ENCODE measurements at regions not wholly inside any gene's neighbourhood (a gene's known extent, or its start where the extent isn't known, plus 50 kb on each side); places are given as distances from the start of the nearest gene placed in this dataset.

- Histone ChIP-seq H3K9me3 (ENCODE audit: control insufficient read depth in 2 of 2, insufficient read depth in 1 of 2, low read length in 1 of 2) (no peaks in the 10 kb centered on the region), H3K36me3 (ENCODE audit: control insufficient read depth in 2 of 2, insufficient read depth in 2 of 2, low read length in 1 of 2) (no peaks in the 10 kb centered on the region), H3K4me3 (ENCODE audit: low read length in 2 of 2) (no peak overlapping the region), H3K27ac (ENCODE audit: low read depth in 1 of 2, low read length in 1 of 2) (no peak overlapping the region), H3K27me3 (ENCODE audit: control insufficient read depth in 2 of 2, insufficient read depth in 1 of 2, low read length in 1 of 2) (no peaks in the 10 kb centered on the region), H3K4me1 (ENCODE audit: control insufficient read depth in 2 of 2, insufficient read depth in 2 of 2, low read length in 2 of 2) (no peaks in the 10 kb centered on the region)
- DNase-seq (ENCODE audit: low read depth in 6 of 9, low spot score in 9 of 9), result no peak
- WGBS, result 98% methylated on average over 2 of the region's 2 CpGs
Measured at GRCh38 chr13:44129418-44129817, 244.2 kb upstream of the SERP2 start.

- H3K4me1 ChIP-seq (ENCODE audit: control insufficient read depth in 2 of 2, insufficient read depth in 2 of 2, low read length in 2 of 2), result no peaks in the 10 kb centered on the region
- H3K36me3 ChIP-seq (ENCODE audit: control insufficient read depth in 2 of 2, insufficient read depth in 2 of 2, low read length in 1 of 2), result no peaks in the 10 kb centered on the region
- H3K27me3 ChIP-seq (ENCODE audit: control insufficient read depth in 2 of 2, insufficient read depth in 1 of 2, low read length in 1 of 2), result no peaks in the 10 kb centered on the region
- WGBS, result 98% methylated on average over 5 of the region's 5 CpGs
- no peaks in the 10 kb centered on the region for H3K9me3 ChIP-seq (ENCODE audit: control insufficient read depth in 2 of 2, insufficient read depth in 1 of 2, low read length in 1 of 2)
- no peak overlapping the region for H3K4me3 ChIP-seq (ENCODE audit: low read length in 2 of 2)
- no peak for DNase-seq (ENCODE audit: low read depth in 6 of 9, low spot score in 9 of 9)
- no peak overlapping the region for H3K27ac ChIP-seq (ENCODE audit: low read depth in 1 of 2, low read length in 1 of 2)
Measured at GRCh38 chr13:44131069-44131614, 242.5 kb upstream of the SERP2 start.

- DNase-seq (ENCODE audit: low read depth in 6 of 9, low spot score in 9 of 9), result no peak
- Histone ChIP-seq H3K27ac (ENCODE audit: low read depth in 1 of 2, low read length in 1 of 2) (no peak overlapping the region), H3K4me3 (ENCODE audit: low read length in 2 of 2) (no peak overlapping the region), H3K27me3 (ENCODE audit: control insufficient read depth in 2 of 2, insufficient read depth in 1 of 2, low read length in 1 of 2) (no peaks in the 10 kb centered on the region), H3K9me3 (ENCODE audit: control insufficient read depth in 2 of 2, insufficient read depth in 1 of 2, low read length in 1 of 2) (no peaks in the 10 kb centered on the region), H3K36me3 (ENCODE audit: control insufficient read depth in 2 of 2, insufficient read depth in 2 of 2, low read length in 1 of 2) (no peaks in the 10 kb centered on the region), H3K4me1 (ENCODE audit: control insufficient read depth in 2 of 2, insufficient read depth in 2 of 2, low read length in 2 of 2) (no peaks in the 10 kb centered on the region)
- 96% methylated on average over 6 of the region's 6 CpGs for WGBS
Measured at GRCh38 chr13:44132710-44133109, 240.9 kb upstream of the SERP2 start.

GRCh38 chr13:44133626-44134025 lies 240.0 kb upstream of the SERP2 start:
- DNase-seq (ENCODE audit: low read depth in 6 of 9, low spot score in 9 of 9), result no peak
- H3K4me1 ChIP-seq (ENCODE audit: control insufficient read depth in 2 of 2, insufficient read depth in 2 of 2, low read length in 2 of 2), result no peaks in the 10 kb centered on the region
- no peak overlapping the region for H3K27ac ChIP-seq (ENCODE audit: low read depth in 1 of 2, low read length in 1 of 2)
- H3K36me3 ChIP-seq (ENCODE audit: control insufficient read depth in 2 of 2, insufficient read depth in 2 of 2, low read length in 1 of 2), result no peaks in the 10 kb centered on the region
- no peaks in the 10 kb centered on the region for H3K9me3 ChIP-seq (ENCODE audit: control insufficient read depth in 2 of 2, insufficient read depth in 1 of 2, low read length in 1 of 2)
- H3K4me3 ChIP-seq (ENCODE audit: low read length in 2 of 2), result no peak overlapping the region
- no peaks in the 10 kb centered on the region for H3K27me3 ChIP-seq (ENCODE audit: control insufficient read depth in 2 of 2, insufficient read depth in 1 of 2, low read length in 1 of 2)
- WGBS, result 96% methylated on average over 3 of the region's 3 CpGs

GRCh38 chr13:44135566-44135965 lies 238.1 kb upstream of the SERP2 start:
- Histone ChIP-seq H3K4me3 (ENCODE audit: low read length in 2 of 2) (no peak overlapping the region), H3K9me3 (ENCODE audit: control insufficient read depth in 2 of 2, insufficient read depth in 1 of 2, low read length in 1 of 2) (no peaks in the 10 kb centered on the region), H3K27me3 (ENCODE audit: control insufficient read depth in 2 of 2, insufficient read depth in 1 of 2, low read length in 1 of 2) (no peaks in the 10 kb centered on the region), H3K27ac (ENCODE audit: low read depth in 1 of 2, low read length in 1 of 2) (no peak overlapping the region), H3K36me3 (ENCODE audit: control insufficient read depth in 2 of 2, insufficient read depth in 2 of 2, low read length in 1 of 2) (no peaks in the 10 kb centered on the region), H3K4me1 (ENCODE audit: control insufficient read depth in 2 of 2, insufficient read depth in 2 of 2, low read length in 2 of 2) (no peaks in the 10 kb centered on the region)
- WGBS, result 95% methylated on average over 1 of the region's 1 CpG
- DNase-seq (ENCODE audit: low read depth in 6 of 9, low spot score in 9 of 9), result no peak

GRCh38 chr13:44136696-44137268 lies 236.8 kb upstream of the SERP2 start:
- H3K4me1 ChIP-seq (ENCODE audit: control insufficient read depth in 2 of 2, insufficient read depth in 2 of 2, low read length in 2 of 2), result peaks cover 5 to 8% of the 10 kb centered on the region in 2 donors
- DNase-seq (ENCODE audit: low read depth in 6 of 9, low spot score in 9 of 9), result no peak
- 86% methylated on average over 5 of the region's 5 CpGs for WGBS
- H3K9me3 ChIP-seq (ENCODE audit: control insufficient read depth in 2 of 2, insufficient read depth in 1 of 2, low read length in 1 of 2), result no peaks in the 10 kb centered on the region
- no peaks in the 10 kb centered on the region for H3K36me3 ChIP-seq (ENCODE audit: control insufficient read depth in 2 of 2, insufficient read depth in 2 of 2, low read length in 1 of 2)
- H3K27ac ChIP-seq (ENCODE audit: low read depth in 1 of 2, low read length in 1 of 2), result no peak overlapping the region
- no peak overlapping the region for H3K4me3 ChIP-seq (ENCODE audit: low read length in 2 of 2)
- H3K27me3 ChIP-seq (ENCODE audit: control insufficient read depth in 2 of 2, insufficient read depth in 1 of 2, low read length in 1 of 2), result no peaks in the 10 kb centered on the region

GRCh38 chr13:44137466-44137865 lies 236.2 kb upstream of the SERP2 start:
- Histone ChIP-seq H3K27me3 (ENCODE audit: control insufficient read depth in 2 of 2, insufficient read depth in 1 of 2, low read length in 1 of 2) (no peaks in the 10 kb centered on the region), H3K4me1 (ENCODE audit: control insufficient read depth in 2 of 2, insufficient read depth in 2 of 2, low read length in 2 of 2) (peaks cover 5 to 11% of the 10 kb centered on the region in 2 donors), H3K4me3 (ENCODE audit: low read length in 2 of 2) (no peak overlapping the region), H3K36me3 (ENCODE audit: control insufficient read depth in 2 of 2, insufficient read depth in 2 of 2, low read length in 1 of 2) (no peaks in the 10 kb centered on the region), H3K27ac (ENCODE audit: low read depth in 1 of 2, low read length in 1 of 2) (no peak overlapping the region), H3K9me3 (ENCODE audit: control insufficient read depth in 2 of 2, insufficient read depth in 1 of 2, low read length in 1 of 2) (no peaks in the 10 kb centered on the region)
- no peak for DNase-seq (ENCODE audit: low read depth in 6 of 9, low spot score in 9 of 9)
- WGBS, result 98% methylated on average over 1 of the region's 1 CpG

GRCh38 chr13:44140146-44140545 lies 233.5 kb upstream of the SERP2 start:
- H3K9me3 ChIP-seq (ENCODE audit: control insufficient read depth in 2 of 2, insufficient read depth in 1 of 2, low read length in 1 of 2), result no peaks in the 10 kb centered on the region
- H3K27me3 ChIP-seq (ENCODE audit: control insufficient read depth in 2 of 2, insufficient read depth in 1 of 2, low read length in 1 of 2), result no peaks in the 10 kb centered on the region
- peaks cover 5 to 17% of the 10 kb centered on the region in 2 donors for H3K4me1 ChIP-seq (ENCODE audit: control insufficient read depth in 2 of 2, insufficient read depth in 2 of 2, low read length in 2 of 2)
- no peak overlapping the region for H3K4me3 ChIP-seq (ENCODE audit: low read length in 2 of 2)
- no peak for DNase-seq (ENCODE audit: low read depth in 6 of 9, low spot score in 9 of 9)
- 95% methylated on average over 7 of the region's 7 CpGs for WGBS
- H3K27ac ChIP-seq (ENCODE audit: low read depth in 1 of 2, low read length in 1 of 2), result no peak overlapping the region
- H3K36me3 ChIP-seq (ENCODE audit: control insufficient read depth in 2 of 2, insufficient read depth in 2 of 2, low read length in 1 of 2), result no peaks in the 10 kb centered on the region

GRCh38 chr13:44140888-44141724 lies 232.5 kb upstream of the SERP2 start:
- peak overlapping the region; percentile 64 to 88 for H3K27ac ChIP-seq (ENCODE audit: low read depth in 1 of 2, low read length in 1 of 2)
- H3K4me1 ChIP-seq (ENCODE audit: control insufficient read depth in 2 of 2, insufficient read depth in 2 of 2, low read length in 2 of 2), result peaks cover 5 to 17% of the 10 kb centered on the region in 2 donors
- no peaks in the 10 kb centered on the region for H3K36me3 ChIP-seq (ENCODE audit: control insufficient read depth in 2 of 2, insufficient read depth in 2 of 2, low read length in 1 of 2)
- no peaks in the 10 kb centered on the region for H3K9me3 ChIP-seq (ENCODE audit: control insufficient read depth in 2 of 2, insufficient read depth in 1 of 2, low read length in 1 of 2)
- no peaks in the 10 kb centered on the region for H3K27me3 ChIP-seq (ENCODE audit: control insufficient read depth in 2 of 2, insufficient read depth in 1 of 2, low read length in 1 of 2)
- H3K4me3 ChIP-seq (ENCODE audit: low read length in 2 of 2), result peak overlapping the region; percentile 57 to 96
- 44% methylated on average over 13 of the region's 13 CpGs for WGBS
- DNase-seq (ENCODE audit: low read depth in 6 of 9, low spot score in 9 of 9), result peak in 2 of 9 donors; percentile 15 to 19
